Mesodermal cell (in vitro differentiated cells): ENCODE measurements at regions not wholly inside any gene's neighbourhood (a gene's known extent, or its start where the extent isn't known, plus 50 kb on each side); places are given as distances from the start of the nearest gene placed in this dataset.

ENCODE experiments used
- H3K27ac ChIP-seq: 2 replicates; pipeline ENCODE4 v1.7.0; 2013; ENCODE audit warnings: mild to moderate bottlenecking, low read depth, low read length, moderate library complexity; ENCODE audit not compliant: severe bottlenecking
- H3K36me3 ChIP-seq: 2 replicates; pipeline ENCODE4 v1.7.1; 2013; ENCODE audit warnings: mild to moderate bottlenecking, low read length, moderate library complexity; ENCODE audit not compliant: control insufficient read depth, insufficient read depth
- H3K4me1 ChIP-seq: one replicate; pipeline ENCODE4 v1.7.1; 2013; ENCODE audit warnings: mild to moderate bottlenecking, low read length; ENCODE audit not compliant: insufficient read depth, control insufficient read depth, poor library complexity, severe bottlenecking
- H3K4me3 ChIP-seq: 2 replicates; pipeline ENCODE4 v1.7.0; 2013; ENCODE audit warnings: low read length, control low read depth, mild to moderate bottlenecking; ENCODE audit not compliant: insufficient read depth, poor library complexity, severe bottlenecking; ENCODE audit errors: extremely low read depth
- H3K9me3 ChIP-seq: 2 replicates; pipeline ENCODE4 v1.7.1; 2013; ENCODE audit warnings: mild to moderate bottlenecking, low read length, moderate library complexity; ENCODE audit not compliant: control insufficient read depth
- WGBS, 2 experiments: methylation state at CpG; one replicate each; pipeline ENCODE4 v1.1.5; 2013; ENCODE audit warnings: missing lambda C conversion rate in 2 of 2; ENCODE audit not compliant: insufficient coverage in 2 of 2; 5-methylcytosine and 5-hydroxymethylcytosine counted together

DNA sequence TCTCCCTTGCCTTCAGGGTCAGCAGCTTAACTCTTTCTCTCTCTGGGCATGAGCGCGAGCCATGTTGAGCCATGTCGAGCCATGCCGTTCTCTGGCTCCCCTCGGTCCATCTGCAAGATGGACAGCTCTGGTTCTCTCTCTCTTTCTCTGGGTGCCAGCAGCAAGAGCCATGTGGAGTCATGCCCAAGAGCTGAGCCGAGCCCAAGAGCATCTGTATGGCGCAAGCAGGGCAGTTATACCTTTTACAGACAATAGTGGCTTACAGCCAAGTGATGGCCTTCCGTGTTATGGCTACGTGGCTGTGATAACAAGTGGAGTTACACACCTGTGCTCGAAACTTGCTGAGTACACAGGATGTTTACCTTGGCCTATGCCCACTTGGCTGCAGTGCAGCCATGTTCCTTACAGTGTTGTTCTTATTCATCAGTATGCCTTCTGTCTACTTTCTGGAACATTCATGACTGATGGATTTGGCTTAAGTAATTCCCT, 327.7 kb downstream of the GLRX3 start:
- Histone ChIP-seq H3K27ac (no peak overlapping the region), H3K36me3 (no peaks in the 10 kb centered on the region), H3K4me3 (no peak overlapping the region), H3K9me3 (no peaks in the 10 kb centered on the region), H3K4me1 (no peaks in the 10 kb centered on the region)
- 91 to 92% methylated on average over 9 to 10 of the region's 10 CpGs for WGBS, 2 experiments

DNA sequence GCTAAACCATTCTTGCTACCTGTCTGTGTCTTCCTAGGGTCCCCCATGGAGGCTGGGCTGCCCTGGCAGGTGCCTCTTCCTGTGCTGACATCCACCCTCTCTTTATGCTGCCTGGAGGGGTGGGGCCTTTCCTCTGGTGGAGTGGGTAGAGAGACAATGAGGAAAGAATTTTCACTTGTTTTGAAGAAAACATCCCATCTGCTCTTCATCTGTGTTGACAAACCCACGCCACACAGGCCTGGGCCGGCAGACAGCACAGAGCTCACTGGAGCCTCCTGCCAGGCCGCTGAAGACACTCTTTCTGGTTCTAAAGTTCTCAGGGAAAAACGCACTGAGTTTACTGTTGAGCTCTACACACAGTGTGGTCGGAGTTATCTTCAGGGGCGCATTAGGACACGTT, 328.2 kb downstream of the GLRX3 start:
- H3K36me3 ChIP-seq, result no peaks in the 10 kb centered on the region
- no peaks in the 10 kb centered on the region for H3K4me1 ChIP-seq
- H3K9me3 ChIP-seq, result no peaks in the 10 kb centered on the region
- no peak overlapping the region for H3K27ac ChIP-seq
- H3K4me3 ChIP-seq, result no peak overlapping the region
- 81 to 89% methylated on average over 5 to 7 of the region's 7 CpGs for WGBS, 2 experiments

DNA sequence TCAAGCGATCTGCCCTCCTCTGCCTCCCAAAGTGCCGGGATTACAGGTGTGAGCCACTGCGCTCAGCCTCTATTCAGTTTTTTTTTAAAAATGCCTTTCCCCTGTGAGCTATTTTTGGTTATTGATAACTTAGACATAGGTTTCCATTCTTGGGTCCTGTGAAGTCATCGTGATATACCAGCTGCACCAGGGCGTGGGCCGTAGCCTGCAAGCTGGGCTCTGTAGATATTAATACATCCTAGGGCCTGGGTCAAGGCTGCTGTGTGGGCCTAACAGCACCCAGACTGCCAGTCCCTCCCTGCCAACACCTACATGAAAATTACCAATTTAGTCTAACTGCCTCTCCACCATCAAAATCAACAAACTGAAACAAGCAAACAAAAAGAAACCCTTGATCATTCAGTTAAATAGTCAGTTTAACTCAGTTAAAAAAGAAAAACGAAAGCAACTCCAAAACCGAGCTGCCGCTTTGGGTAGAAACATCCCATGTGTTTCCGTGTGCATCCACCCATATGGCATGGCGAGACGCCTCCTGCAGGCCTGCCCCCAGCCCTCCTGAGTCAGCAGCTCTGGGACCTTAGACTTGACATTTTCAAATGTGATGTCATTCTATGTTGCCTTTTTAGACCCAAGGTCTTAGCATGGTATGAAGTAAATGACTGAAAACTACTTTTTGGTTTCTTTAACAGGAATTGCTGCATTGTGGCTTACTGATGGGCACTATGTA, 330.2 kb downstream of the GLRX3 start:
- Histone ChIP-seq H3K9me3 (no peaks in the 10 kb centered on the region), H3K27ac (no peak overlapping the region), H3K36me3 (no peaks in the 10 kb centered on the region), H3K4me1 (no peaks in the 10 kb centered on the region), H3K4me3 (no peak overlapping the region)
- WGBS, 2 experiments, result 91 to 98% methylated on average over 11 to 12 of the region's 12 CpGs

DNA sequence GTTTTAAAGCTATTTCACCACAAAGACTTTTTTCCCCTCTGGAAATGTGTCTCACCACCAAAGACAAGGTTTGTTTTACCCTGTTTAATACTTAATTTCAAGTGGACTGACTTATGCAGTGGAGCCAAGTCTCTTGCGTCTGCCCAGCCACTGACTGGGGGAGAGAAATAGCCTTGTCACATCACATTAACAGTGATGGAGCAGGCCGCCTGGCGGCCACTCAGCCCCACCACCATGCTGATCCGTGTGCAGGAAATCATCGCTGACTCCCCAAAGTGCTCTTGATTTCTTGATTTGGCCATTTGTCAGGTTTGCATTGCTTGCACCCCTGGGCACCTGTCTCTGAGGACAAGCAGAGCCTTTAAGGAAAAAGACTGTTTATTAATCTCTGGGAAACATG, 334.1 kb downstream of the GLRX3 start:
- Histone ChIP-seq H3K4me1 (no peaks in the 10 kb centered on the region), H3K9me3 (no peaks in the 10 kb centered on the region), H3K4me3 (no peak overlapping the region), H3K36me3 (no peaks in the 10 kb centered on the region), H3K27ac (no peak overlapping the region)
- 83 to 84% methylated on average over 5 of the region's 5 CpGs for WGBS, 2 experiments

DNA sequence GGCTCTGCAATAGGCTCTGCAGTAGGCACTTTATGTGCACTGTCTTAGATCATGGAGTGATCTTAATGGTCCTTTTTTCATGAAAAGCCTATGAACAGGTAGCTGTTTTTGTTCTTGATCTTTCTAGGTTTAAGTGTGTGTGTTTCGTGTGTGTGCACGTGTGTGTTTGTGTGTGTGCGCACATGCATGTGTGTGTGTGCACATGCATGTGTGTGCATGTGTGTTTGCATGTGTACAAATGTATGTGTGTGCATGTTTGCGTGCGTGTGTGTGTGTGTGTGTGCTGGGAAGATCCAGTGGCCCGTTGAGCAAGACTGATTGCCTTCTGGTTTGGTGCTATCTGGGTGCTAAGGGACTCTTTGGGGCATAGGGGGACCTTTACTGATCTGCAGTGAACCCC, 334.8 kb downstream of the GLRX3 start:
- H3K27ac ChIP-seq, result no peak overlapping the region
- H3K9me3 ChIP-seq, result no peaks in the 10 kb centered on the region
- WGBS, 2 experiments, result 82 to 88% methylated on average over 6 of the region's 6 CpGs
- H3K4me3 ChIP-seq, result no peak overlapping the region
- H3K36me3 ChIP-seq, result no peaks in the 10 kb centered on the region
- no peaks in the 10 kb centered on the region for H3K4me1 ChIP-seq

DNA sequence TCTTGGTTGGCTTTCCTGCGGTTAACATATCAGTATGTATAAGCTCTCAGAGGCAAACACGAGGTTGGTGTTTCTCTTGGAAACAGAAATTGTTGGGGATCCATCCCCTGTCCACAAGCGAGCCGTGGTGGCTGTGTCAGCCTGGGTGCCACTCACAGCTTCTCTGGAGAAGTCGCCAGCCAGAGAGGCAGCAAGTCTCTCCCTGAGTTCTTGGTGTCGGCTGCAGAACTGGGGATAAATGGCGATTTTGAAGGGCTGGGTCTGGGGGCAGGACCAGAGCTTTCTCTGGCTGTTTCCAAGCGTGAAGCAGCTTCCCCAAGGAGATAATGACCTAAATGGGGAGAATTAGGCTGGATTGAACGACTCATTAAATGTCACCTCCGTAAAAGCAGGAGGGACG, 335.3 kb downstream of the GLRX3 start:
- H3K27ac ChIP-seq, result no peak overlapping the region
- no peak overlapping the region for H3K4me3 ChIP-seq
- no peaks in the 10 kb centered on the region for H3K4me1 ChIP-seq
- no peaks in the 10 kb centered on the region for H3K9me3 ChIP-seq
- WGBS, 2 experiments, result 88 to 89% methylated on average over 11 of the region's 11 CpGs
- H3K36me3 ChIP-seq, result no peaks in the 10 kb centered on the region

DNA sequence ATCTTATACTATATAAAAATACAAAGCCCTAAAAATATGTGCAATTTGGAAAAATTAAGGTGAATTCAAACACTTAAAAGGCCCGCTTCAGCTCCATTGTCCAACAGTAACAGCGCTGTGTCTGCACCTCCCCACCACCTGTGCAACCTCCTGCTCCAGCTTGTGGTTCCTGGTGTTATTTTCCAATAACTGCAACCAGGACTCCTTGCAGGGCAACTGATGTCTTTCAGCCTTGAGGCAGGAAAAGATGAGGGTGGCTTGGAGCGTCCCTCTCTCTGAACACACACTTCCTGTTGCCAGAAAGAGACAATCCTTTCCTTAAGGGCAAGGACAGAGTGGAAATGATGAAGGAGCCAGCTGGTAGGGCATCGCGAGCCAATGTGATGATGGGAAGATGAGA, 336.0 kb downstream of the GLRX3 start:
- H3K27ac ChIP-seq, result no peak overlapping the region
- no peaks in the 10 kb centered on the region for H3K4me1 ChIP-seq
- whole genome bisulfite sequencing, 2 experiments, result 91 to 92% methylated on average over 3 to 5 of the region's 5 CpGs
- H3K36me3 ChIP-seq, result no peaks in the 10 kb centered on the region
- H3K9me3 ChIP-seq, result no peaks in the 10 kb centered on the region
- no peak overlapping the region for H3K4me3 ChIP-seq

DNA sequence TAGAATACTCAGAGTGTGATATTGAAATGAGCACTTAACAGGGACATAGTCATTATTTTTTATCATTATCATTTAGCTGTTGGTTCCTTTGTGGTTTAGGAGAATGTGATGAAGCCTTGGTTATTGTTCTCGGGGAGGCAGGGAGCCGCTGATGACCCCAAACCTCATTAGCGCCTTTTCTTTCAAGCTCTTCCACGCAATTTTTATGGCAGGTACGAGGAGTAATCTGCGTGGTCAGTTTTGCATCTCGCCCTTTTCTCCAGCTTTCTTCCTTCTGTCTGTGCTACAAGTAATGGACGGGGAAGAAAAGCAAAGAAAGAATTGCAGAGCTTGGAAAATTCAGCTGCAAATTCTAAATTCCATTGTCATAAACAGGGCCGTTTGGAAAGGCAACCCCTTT, 338.4 kb downstream of the GLRX3 start:
- Histone ChIP-seq H3K9me3 (no peaks in the 10 kb centered on the region), H3K27ac (no peak overlapping the region), H3K4me1 (no peaks in the 10 kb centered on the region), H3K36me3 (no peaks in the 10 kb centered on the region), H3K4me3 (no peak overlapping the region)
- 89 to 93% methylated on average over 8 to 9 of the region's 9 CpGs for WGBS, 2 experiments

DNA sequence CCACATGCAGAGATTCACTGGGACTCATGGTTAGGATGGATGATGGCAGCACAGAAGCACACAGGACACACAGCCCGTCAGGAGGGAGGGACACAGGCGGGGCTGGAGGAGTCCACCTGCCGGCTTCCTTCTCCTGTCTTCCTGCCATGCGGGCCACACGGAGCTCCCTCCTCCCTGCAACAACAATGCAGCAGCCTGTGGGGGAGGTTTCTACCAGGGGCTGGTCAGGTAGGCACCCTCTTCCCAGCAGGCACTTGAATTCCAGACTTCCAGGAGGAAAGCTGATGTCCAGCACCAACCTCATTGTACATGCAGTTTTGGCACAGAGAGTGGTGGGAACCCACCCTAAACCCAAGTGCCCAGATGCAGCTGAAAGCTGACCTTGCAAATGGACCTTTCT, 341.2 kb downstream of the GLRX3 start:
- no peak overlapping the region for H3K4me3 ChIP-seq
- no peaks in the 10 kb centered on the region for H3K4me1 ChIP-seq
- H3K9me3 ChIP-seq, result no peaks in the 10 kb centered on the region
- no peaks in the 10 kb centered on the region for H3K36me3 ChIP-seq
- no peak overlapping the region for H3K27ac ChIP-seq
- WGBS, 2 experiments, result 83 to 93% methylated on average over 3 of the region's 5 CpGs

DNA sequence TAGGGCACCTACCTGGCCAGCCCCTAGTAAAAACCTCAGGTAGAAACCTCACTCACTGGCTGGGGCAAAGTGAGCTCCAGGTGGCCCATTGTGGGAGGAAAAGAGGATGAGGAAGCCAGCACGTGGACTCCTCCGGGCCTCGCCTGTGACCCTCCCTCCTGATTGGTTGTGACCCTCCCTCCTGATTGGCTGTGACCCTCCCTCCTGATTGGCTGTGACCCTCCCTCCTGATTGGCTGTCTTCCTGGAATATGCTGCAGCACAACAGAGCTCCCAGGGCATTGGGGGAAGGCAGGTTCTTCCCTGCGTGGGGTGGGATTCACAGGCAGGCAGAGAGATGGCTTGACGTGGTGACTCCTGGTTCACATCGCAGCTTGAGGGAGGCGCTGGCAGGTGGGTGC, 343.0 kb downstream of the GLRX3 start:
- WGBS, 2 experiments, result 88 to 90% methylated on average over 5 to 7 of the region's 7 CpGs
- no peaks in the 10 kb centered on the region for H3K4me1 ChIP-seq
- H3K36me3 ChIP-seq, result no peaks in the 10 kb centered on the region
- H3K4me3 ChIP-seq, result no peak overlapping the region
- no peaks in the 10 kb centered on the region for H3K9me3 ChIP-seq
- H3K27ac ChIP-seq, result no peak overlapping the region

DNA sequence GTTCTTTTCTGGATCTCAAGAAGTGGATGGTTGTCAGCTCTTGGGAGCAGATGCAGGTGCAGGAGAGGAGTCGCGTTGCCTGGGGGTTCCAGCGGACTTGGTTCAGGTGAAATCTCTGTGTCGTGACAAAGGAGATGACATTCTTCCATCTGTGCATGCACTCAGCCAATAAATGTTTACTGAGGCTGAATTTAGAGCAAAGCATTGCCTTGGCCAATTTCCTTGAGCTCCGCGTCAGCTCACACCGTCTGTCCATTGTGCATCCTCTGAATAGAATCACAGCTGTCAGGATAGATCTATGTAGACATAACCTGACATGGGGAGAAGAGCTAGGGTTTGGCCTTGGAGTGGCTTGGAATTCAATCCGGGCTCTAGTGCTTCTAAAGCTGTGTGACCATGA, 343.7 kb downstream of the GLRX3 start:
- no peaks in the 10 kb centered on the region for H3K9me3 ChIP-seq
- 94 to 96% methylated on average over 5 to 8 of the region's 8 CpGs for WGBS, 2 experiments
- no peaks in the 10 kb centered on the region for H3K36me3 ChIP-seq

More for the DNA sequence above, 343.7 kb downstream of the GLRX3 start:
- no peak overlapping the region for H3K4me3 ChIP-seq
- no peaks in the 10 kb centered on the region for H3K4me1 ChIP-seq
- H3K27ac ChIP-seq, result no peak overlapping the region
